ENCODE measurements at regions not wholly inside any gene's neighbourhood (a gene's known extent, or its start where the extent isn't known, plus 50 kb on each side); places are given as distances from the start of the nearest gene placed in this dataset.

GRCh38 chr1:22253012-22253790, 110.3 kb upstream of the WNT4 start:
- POLR2A ChIA-PET, result no interaction called here
- TF ChIP-seq MAX (IDR thresholded peaks at IDR 0.05; ENCODE audit: insufficient read depth, insufficient read length) (no peak), POLR2A (IDR thresholded peaks at IDR 0.05; ENCODE audit: low read depth, low read length) (no peak), FOS (IDR thresholded peaks at IDR 0.05; ENCODE audit: borderline replicate concordance, insufficient read depth, low read length) (no peak), JUN (IDR thresholded peaks at IDR 0.05; ENCODE audit: borderline replicate concordance, insufficient read depth, insufficient read length, low read depth) (no peak), MYC (IDR thresholded peaks at IDR 0.05; ENCODE audit: low read depth, low read length) (no peak), EZH2 (IDR thresholded peaks at IDR 0.05; ENCODE audit: borderline replicate concordance, low read depth, low read length, severe bottlenecking) (no peak), CTCF (IDR thresholded peaks at IDR 0.05; ENCODE audit: extremely low read depth in 1 of 2, insufficient read depth in 1 of 2, low read depth in 1 of 2, low read length in 2 of 2) (no peak), GATA2 (IDR thresholded peaks at IDR 0.05; ENCODE audit: insufficient read depth, insufficient read length, low read depth, low read length) (no peak), POLR2AphosphoS5 (IDR thresholded peaks at IDR 0.05; ENCODE audit: insufficient read depth, low read depth, low read length) (no peak)
- no peak overlapping the region for H3K9ac ChIP-seq (replicated peaks; ENCODE audit: extremely low read depth, insufficient read depth, low read length)
- no peaks in the 10 kb centered on the region for H3K4me1 ChIP-seq (ENCODE audit: control insufficient read depth, extremely low read depth, insufficient read depth, low read length)
- no peak overlapping the region for H2AFZ ChIP-seq (ENCODE audit: low read depth, low read length)
- H3K27ac ChIP-seq (ENCODE audit: insufficient read depth, low read depth, low read length), result no peak overlapping the region
- peaks cover 3 to 17% of the 10 kb centered on the region in 2 experiments for H3K27me3 ChIP-seq (ENCODE audit: control insufficient read depth in 2 of 2, insufficient read depth in 2 of 2, low read length in 2 of 2)
- dilution Hi-C loops (cut with MboI; ENCODE audit: extremely low pct_ligation_motif_present, low sequenced_read_pairs), result no loop called here
- H4K20me1 ChIP-seq (replicated peaks; ENCODE audit: control insufficient read depth, extremely low read depth, insufficient read depth, low read length), result no peaks in the 10 kb centered on the region
- FAIRE-seq, result no peak
- no TSS peak for BruUV-seq (replicated peaks)
- H3K9me1 ChIP-seq (replicated peaks; ENCODE audit: control insufficient read depth, extremely low read depth, insufficient read depth, low read length), result no peaks in the 10 kb centered on the region
- H3K4me3 ChIP-seq (replicated peaks in 1 of 3; ENCODE audit: insufficient read depth in 1 of 3, low read depth in 1 of 3, low read length in 3 of 3), result no peak overlapping the region
- no peak overlapping the region for H3K4me2 ChIP-seq (ENCODE audit: insufficient read depth, low read length)
- H3K79me2 ChIP-seq (ENCODE audit: control insufficient read depth, insufficient read depth, low read length), result no peaks in the 10 kb centered on the region
- no peaks in the 10 kb centered on the region for H3K9me3 ChIP-seq (replicated peaks; ENCODE audit: control insufficient read depth, insufficient read depth, low read length)
- CTCF ChIA-PET, result no interaction called here
- DNase-seq (ENCODE audit: low read depth, low spot score), result no peak
- no peaks in the 10 kb centered on the region for H3K36me3 ChIP-seq (ENCODE audit: control insufficient read depth in 2 of 2, extremely low read depth in 1 of 2, insufficient read depth in 2 of 2, low read length in 2 of 2)
- intact Hi-C loops (cut with micrococcal nuclease), result no loop called here

Measured in endothelial cell of umbilical vein (primary cell).